PC-9 (cell line): ENCODE measurements at regions not wholly inside any gene's neighbourhood (a gene's known extent, or its start where the extent isn't known, plus 50 kb on each side); places are given as distances from the start of the nearest gene placed in this dataset.
"Not testable (repeated sequence)": the region's sequence is repeated elsewhere in the genome, so short reads cannot be mapped to it uniquely, and the experiment has no call there.

ENCODE experiments used
- BruUV-seq: library from RNA; stranded (reverse); fragments of 400-500 nt; replicated peaks from 2 replicates; lab custom pipeline; 2021; lab: Mats Ljungman, UMichigan
- CTCF ChIA-PET: fragments of 300-600 bp; sonication (Branson Sonifier 250); formaldehyde crosslinking; loops from one replicate; lab custom pipeline; 2022; ENCODE audit warnings: antibody characterized with exemption; lab: Charles Lee
- POLR2A ChIA-PET: fragments of 300-600 bp; sonication (Branson Sonifier 250); formaldehyde crosslinking; loops from one replicate; lab custom pipeline; 2022; ENCODE audit warnings: antibody characterized with exemption; ENCODE audit not compliant: unreplicated experiment; lab: Charles Lee
- DNase-seq, 2 experiments: peaks; one replicate each; pipeline versions ENCODE4 v3.0.0 to v3.0.0-alpha.2; 2015 to 2022; ENCODE audit warnings: mixed read lengths in 1 of 2
- H2AFZ ChIP-seq: fragments of 200-600 bp; sonication (generic); 2 replicates; pipeline ENCODE4 v1.8.1; 2017; ENCODE audit warnings: antibody characterized with exemption
- H3F3A ChIP-seq: fragments of 200-600 bp; sonication (generic); 2 replicates; pipeline ENCODE4 v1.8.1; 2017; ENCODE audit warnings: antibody characterized with exemption, mild to moderate bottlenecking, low read depth; ENCODE audit not compliant: insufficient read depth
- H3K27ac ChIP-seq: fragments of 200-600 bp; sonication (generic); 2 replicates; pipeline ENCODE4 v1.6.1; 2016; ENCODE audit warnings: mixed run types
- H3K27me3 ChIP-seq: fragments of 200-600 bp; sonication (generic); 2 replicates; pipeline ENCODE4 v1.6.1; 2016; ENCODE audit warnings: low read depth, mixed run types; ENCODE audit not compliant: insufficient read depth
- H3K36me3 ChIP-seq: fragments of 200-600 bp; sonication (generic); 2 replicates; pipeline ENCODE4 v1.6.1; 2016; ENCODE audit warnings: low read depth, mixed run types
- H3K4me1 ChIP-seq: fragments of 200-600 bp; sonication (generic); replicated peaks from 2 replicates; pipeline ENCODE4 v1.6.1; 2016; ENCODE audit warnings: mixed run types; ENCODE audit not compliant: insufficient read depth
- H3K4me2 ChIP-seq: fragments of 200-600 bp; sonication (generic); 2 replicates; pipeline ENCODE4 v1.6.1; 2017; ENCODE audit warnings: mixed run types
- H3K4me3 ChIP-seq: fragments of 200-600 bp; sonication (generic); 2 replicates; pipeline ENCODE4 v1.6.1; 2016; ENCODE audit warnings: mixed run types
- H3K79me2 ChIP-seq: fragments of 200-600 bp; sonication (generic); 2 replicates; pipeline ENCODE4 v1.6.1; 2017; ENCODE audit warnings: low read depth, mixed run types
- H3K9me2 ChIP-seq: fragments of 200-600 bp; sonication (generic); 2 replicates; pipeline ENCODE4 v1.8.1; 2017; ENCODE audit warnings: mild to moderate bottlenecking; ENCODE audit not compliant: insufficient read depth
- H3K9me3 ChIP-seq: fragments of 200-600 bp; sonication (generic); 2 replicates; pipeline ENCODE4 v1.8.1; 2016; ENCODE audit warnings: low read depth; ENCODE audit not compliant: insufficient read depth
- H4K20me1 ChIP-seq: fragments of 200-600 bp; sonication (generic); 2 replicates; pipeline ENCODE4 v1.8.1; 2017; ENCODE audit not compliant: insufficient read depth
- intact Hi-C: fragments of 100-400 bp; cut with micrococcal nuclease; formaldehyde crosslinking; loops from one replicate; pipeline ENCODE4 v1.10.0; 2022; ENCODE audit not compliant: unreplicated experiment

DNA sequence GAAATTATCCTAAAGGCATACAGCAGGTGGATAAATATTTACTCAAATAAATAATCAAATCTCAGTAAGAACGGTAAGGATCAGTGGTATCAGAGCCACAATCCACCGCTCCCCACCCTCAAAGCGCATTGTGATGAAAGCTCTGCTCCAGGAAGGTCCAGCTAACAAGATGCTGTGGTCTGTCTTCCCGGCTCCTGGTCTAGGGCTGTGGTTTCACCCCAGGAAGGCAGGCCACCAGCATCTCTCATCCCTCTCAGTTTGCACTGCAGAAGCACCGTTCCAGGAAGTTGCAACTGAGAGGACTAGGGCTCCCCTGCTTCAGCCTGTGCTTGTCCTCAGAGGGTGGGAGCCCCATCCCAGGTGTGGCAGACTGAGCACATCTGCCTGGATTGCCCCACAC is 86.1 kb upstream of the SAMD11 start:
- POLR2A ChIA-PET, H3K27ac ChIP-seq, BruUV-seq, H3K4me1 ChIP-seq, H3K9me3 ChIP-seq, H3K4me3 ChIP-seq, H4K20me1 ChIP-seq, H3K36me3 ChIP-seq, H3K9me2 ChIP-seq, DNase-seq, intact Hi-C loops, H3K79me2 ChIP-seq, H2AFZ ChIP-seq, H3K4me2 ChIP-seq, H3F3A ChIP-seq, CTCF ChIA-PET, H3K27me3 ChIP-seq: not testable (repeated sequence)

- H3K9me2 ChIP-seq, H2AFZ ChIP-seq, H3K9me3 ChIP-seq, intact Hi-C loops, H4K20me1 ChIP-seq, H3K36me3 ChIP-seq, H3K4me1 ChIP-seq, POLR2A ChIA-PET, H3K79me2 ChIP-seq, CTCF ChIA-PET, H3K4me3 ChIP-seq, H3K4me2 ChIP-seq, H3K27me3 ChIP-seq, H3K27ac ChIP-seq, DNase-seq, H3F3A ChIP-seq, BruUV-seq: not testable (repeated sequence)
Measured at GRCh38 chr1:838291-838690, 85.4 kb upstream of the SAMD11 start.

DNA sequence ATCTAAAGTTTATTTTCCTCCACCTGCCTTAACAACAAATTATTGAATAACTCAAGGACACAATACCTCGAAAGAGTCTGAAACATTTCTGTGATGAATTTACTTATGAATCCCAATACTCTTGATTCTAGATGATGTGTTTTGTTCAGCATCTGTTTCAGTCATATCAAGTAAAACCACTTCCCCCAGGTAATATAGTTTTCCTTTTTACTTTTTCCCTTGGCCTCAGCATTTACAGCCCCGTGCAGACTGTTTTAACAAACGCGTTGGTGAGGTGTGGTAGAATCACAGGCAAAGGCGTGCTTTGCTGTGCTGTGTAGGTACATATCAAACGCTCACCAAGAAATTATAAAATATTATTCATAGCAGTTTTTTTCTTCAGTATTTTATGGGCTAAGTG is 83.1 kb upstream of the SAMD11 start:
- CTCF ChIA-PET, result not testable (repeated sequence)

GRCh38 chr1:841671-842425 is 81.9 kb upstream of the SAMD11 start:
- DNase-seq, H3K27me3 ChIP-seq, BruUV-seq, H3K4me1 ChIP-seq, H3F3A ChIP-seq, H3K9me3 ChIP-seq, H3K36me3 ChIP-seq, H3K4me2 ChIP-seq, H2AFZ ChIP-seq, H3K4me3 ChIP-seq, POLR2A ChIA-PET, H4K20me1 ChIP-seq, H3K79me2 ChIP-seq, intact Hi-C loops, CTCF ChIA-PET, H3K9me2 ChIP-seq, H3K27ac ChIP-seq: not testable (repeated sequence)

More for the DNA sequence above, 83.1 kb upstream of the SAMD11 start:
- H3K4me3 ChIP-seq, BruUV-seq, H3K4me2 ChIP-seq, intact Hi-C loops, H2AFZ ChIP-seq, H3K4me1 ChIP-seq, H3K36me3 ChIP-seq, H3K79me2 ChIP-seq, DNase-seq, H3K9me2 ChIP-seq, POLR2A ChIA-PET, H3K9me3 ChIP-seq, H3F3A ChIP-seq, H4K20me1 ChIP-seq, H3K27me3 ChIP-seq, H3K27ac ChIP-seq: not testable (repeated sequence)

DNA sequence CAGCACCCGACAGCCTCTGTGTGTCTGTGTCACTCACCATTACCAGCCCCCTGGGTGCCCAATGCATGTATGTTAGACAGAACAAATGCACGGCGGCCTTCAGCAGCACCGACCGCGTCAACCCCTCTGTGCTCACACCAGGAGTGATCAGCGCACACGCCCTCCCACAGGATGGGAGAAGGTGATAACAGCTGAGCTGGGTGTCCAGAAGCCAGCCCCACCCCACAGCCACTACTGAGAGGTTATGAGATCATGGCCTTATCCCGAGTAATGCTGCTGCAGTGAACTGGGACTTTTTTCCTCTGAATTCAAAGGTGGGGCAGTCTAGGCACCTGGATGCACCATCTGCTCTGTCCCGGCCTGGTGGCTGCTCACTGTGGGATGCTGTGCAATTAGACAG is 80.9 kb upstream of the SAMD11 start:
- intact Hi-C loops, DNase-seq, H3K36me3 ChIP-seq, H3K79me2 ChIP-seq, H3K4me1 ChIP-seq, H2AFZ ChIP-seq, H3K27me3 ChIP-seq, H3K9me3 ChIP-seq, H3K4me3 ChIP-seq, BruUV-seq, CTCF ChIA-PET, H3K9me2 ChIP-seq, H4K20me1 ChIP-seq, H3K27ac ChIP-seq, H3F3A ChIP-seq, H3K4me2 ChIP-seq, POLR2A ChIA-PET: not testable (repeated sequence)

DNA sequence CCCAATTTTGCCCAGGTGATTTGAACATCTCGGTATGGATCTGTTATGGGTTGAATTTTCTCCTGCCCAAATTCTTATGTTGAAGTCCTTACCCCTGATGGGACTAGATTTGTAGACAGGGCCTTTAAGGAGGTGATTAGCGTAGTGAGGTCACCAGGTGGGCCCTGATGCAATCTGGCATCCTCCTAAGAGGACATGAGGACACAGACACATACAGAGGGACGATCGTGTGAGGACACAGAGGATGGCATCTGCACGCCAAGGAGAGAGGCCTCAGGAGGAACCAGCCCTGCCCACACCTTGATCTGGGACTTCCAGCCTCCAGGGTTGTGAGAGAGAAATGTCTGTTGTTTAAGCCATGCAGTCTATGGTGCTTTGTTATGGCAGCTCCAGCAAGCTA is 79.8 kb upstream of the SAMD11 start:
- BruUV-seq, POLR2A ChIA-PET, H3K27ac ChIP-seq, H3K9me2 ChIP-seq, H3K4me2 ChIP-seq, intact Hi-C loops, H4K20me1 ChIP-seq, H3K36me3 ChIP-seq, H3K4me3 ChIP-seq, H2AFZ ChIP-seq, H3F3A ChIP-seq, H3K27me3 ChIP-seq, DNase-seq, H3K79me2 ChIP-seq, H3K9me3 ChIP-seq, CTCF ChIA-PET, H3K4me1 ChIP-seq: not testable (repeated sequence)
